Skeletal muscle satellite cell (primary cell): ENCODE measurements at regions not wholly inside any gene's neighbourhood (a gene's known extent, or its start where the extent isn't known, plus 50 kb on each side); places are given as distances from the start of the nearest gene placed in this dataset.

Experiments
- H3K27me3 ChIP-seq: 2 replicates; pipeline ENCODE4 v1.7.0; 2013; ENCODE audit warnings: low read length; ENCODE audit not compliant: control insufficient read depth, insufficient read depth
- H3K36me3 ChIP-seq: 2 replicates; pipeline ENCODE4 v1.7.0; 2013; ENCODE audit warnings: mild to moderate bottlenecking, control low read depth, low read length; ENCODE audit not compliant: insufficient read depth
- H3K4me1 ChIP-seq: 2 replicates; pipeline ENCODE4 v1.7.0; 2013; ENCODE audit warnings: low read length; ENCODE audit not compliant: control insufficient read depth, insufficient read depth
- H3K4me2 ChIP-seq: 2 replicates; pipeline ENCODE4 v1.7.0; 2013; ENCODE audit warnings: mild to moderate bottlenecking, low read length
- H3K4me3 ChIP-seq: 2 replicates; pipeline ENCODE4 v1.7.0; 2013; ENCODE audit warnings: low read length
- H3K9ac ChIP-seq: 2 replicates; pipeline ENCODE4 v1.7.0; 2013; ENCODE audit warnings: mild to moderate bottlenecking, low read depth, low read length, moderate library complexity
- H3K9me3 ChIP-seq: replicated peaks from 2 replicates; pipeline ENCODE4 v1.7.0; 2013; ENCODE audit warnings: mild to moderate bottlenecking, control low read depth, low read length

DNA sequence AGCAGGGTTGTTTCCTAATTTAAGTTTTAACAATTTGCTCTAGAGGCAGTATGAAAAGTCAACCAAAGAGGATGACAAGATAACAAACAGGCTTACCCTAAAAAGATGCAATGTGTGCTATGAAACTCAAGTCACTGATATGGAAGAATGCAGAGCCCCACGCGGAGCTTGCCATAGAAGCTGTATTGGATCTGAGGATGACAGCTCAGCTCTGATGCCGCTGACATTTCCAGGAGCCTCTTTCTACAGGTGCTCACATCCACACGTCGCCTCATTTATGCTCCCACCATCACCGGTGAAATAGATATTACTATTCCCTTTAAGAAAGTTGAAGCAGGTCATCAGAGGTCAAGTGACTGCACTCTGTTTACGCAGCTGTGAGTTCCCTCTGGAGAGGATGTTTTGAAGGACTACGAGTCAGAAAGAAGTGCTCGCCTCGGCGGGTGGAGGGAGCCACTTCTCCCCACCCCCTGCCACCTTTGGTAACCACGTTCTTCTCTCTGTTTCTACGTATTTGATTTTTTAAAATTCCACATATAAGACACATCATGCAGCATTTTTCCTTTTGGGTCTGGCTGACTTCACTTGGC is 275.4 kb downstream of the GLRX3 start:
- H3K27me3 ChIP-seq: no peaks in the 10 kb centered on the region
- no peak overlapping the region for H3K9ac ChIP-seq
- no peaks in the 10 kb centered on the region for H3K4me1 ChIP-seq
- H3K4me3 ChIP-seq: no peak overlapping the region
- peaks cover 12% of the 10 kb centered on the region for H3K9me3 ChIP-seq
- H3K4me2 ChIP-seq: no peak overlapping the region
- H3K36me3 ChIP-seq: no peaks in the 10 kb centered on the region

DNA sequence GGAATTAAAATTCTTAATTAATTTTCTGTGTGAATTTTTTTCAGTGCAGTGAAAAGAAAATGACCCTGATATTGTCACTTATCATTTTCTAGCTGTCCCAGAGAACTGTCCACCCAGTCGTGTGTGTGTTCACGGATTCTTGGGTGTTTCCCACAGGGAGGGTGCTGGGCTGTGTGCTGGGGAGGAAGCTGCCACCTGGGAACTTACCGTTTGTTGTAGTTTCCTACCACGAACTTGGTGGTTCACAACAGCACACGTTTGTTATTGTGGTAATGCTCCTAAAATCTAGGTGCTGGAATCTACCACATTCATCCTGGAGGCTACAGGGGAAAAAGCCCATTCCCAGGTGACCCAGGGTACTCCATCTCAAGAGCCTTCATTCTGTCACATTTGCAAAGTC is 276.1 kb downstream of the GLRX3 start:
- Histone ChIP-seq H3K36me3 (no peaks in the 10 kb centered on the region), H3K4me2 (no peak overlapping the region), H3K9me3 (peaks cover 12% of the 10 kb centered on the region), H3K27me3 (no peaks in the 10 kb centered on the region), H3K4me1 (no peaks in the 10 kb centered on the region), H3K9ac (no peak overlapping the region), H3K4me3 (no peak overlapping the region)

GRCh38 chr10:130416334-130417150 is 280.4 kb downstream of the GLRX3 start:
- Histone ChIP-seq H3K27me3 (no peaks in the 10 kb centered on the region), H3K9me3 (peaks cover 8% of the 10 kb centered on the region), H3K4me1 (no peaks in the 10 kb centered on the region), H3K4me2 (no peak overlapping the region), H3K4me3 (no peak overlapping the region), H3K9ac (no peak overlapping the region), H3K36me3 (no peaks in the 10 kb centered on the region)

DNA sequence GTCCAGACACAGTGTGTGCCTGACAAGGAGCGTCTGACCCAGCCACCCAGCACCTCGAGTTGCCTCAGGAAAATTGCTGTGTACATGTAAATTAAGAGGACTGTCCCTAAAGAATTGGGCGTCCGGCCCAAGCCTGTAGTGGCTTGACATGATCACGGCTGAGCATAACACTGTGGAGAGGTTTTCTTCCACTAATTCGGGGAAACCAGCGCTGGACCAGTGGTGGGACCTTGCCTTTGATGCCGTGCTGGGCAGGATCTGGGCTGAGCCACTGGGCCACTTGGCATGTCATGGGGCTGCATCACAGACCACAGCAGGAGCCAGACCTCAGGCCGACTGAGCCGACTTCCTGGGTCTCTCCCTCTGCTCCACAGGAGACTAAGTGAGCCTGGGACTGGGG is 282.5 kb downstream of the GLRX3 start:
- H3K4me3 ChIP-seq: no peak overlapping the region
- H3K9me3 ChIP-seq: peaks cover 8% of the 10 kb centered on the region
- no peaks in the 10 kb centered on the region for H3K27me3 ChIP-seq
- no peak overlapping the region for H3K9ac ChIP-seq
- no peaks in the 10 kb centered on the region for H3K36me3 ChIP-seq
- H3K4me1 ChIP-seq: no peaks in the 10 kb centered on the region
- no peak overlapping the region for H3K4me2 ChIP-seq

GRCh38 chr10:130421909-130422308 is 285.7 kb downstream of the GLRX3 start:
- Histone ChIP-seq H3K9me3 (peaks cover 19% of the 10 kb centered on the region), H3K36me3 (no peaks in the 10 kb centered on the region), H3K9ac (no peak overlapping the region), H3K4me3 (no peak overlapping the region), H3K27me3 (no peaks in the 10 kb centered on the region), H3K4me2 (no peak overlapping the region), H3K4me1 (no peaks in the 10 kb centered on the region)

- peaks cover 25% of the 10 kb centered on the region for H3K9me3 ChIP-seq
Observed at GRCh38 chr10:130422366-130423324, 286.5 kb downstream of the GLRX3 start.

DNA sequence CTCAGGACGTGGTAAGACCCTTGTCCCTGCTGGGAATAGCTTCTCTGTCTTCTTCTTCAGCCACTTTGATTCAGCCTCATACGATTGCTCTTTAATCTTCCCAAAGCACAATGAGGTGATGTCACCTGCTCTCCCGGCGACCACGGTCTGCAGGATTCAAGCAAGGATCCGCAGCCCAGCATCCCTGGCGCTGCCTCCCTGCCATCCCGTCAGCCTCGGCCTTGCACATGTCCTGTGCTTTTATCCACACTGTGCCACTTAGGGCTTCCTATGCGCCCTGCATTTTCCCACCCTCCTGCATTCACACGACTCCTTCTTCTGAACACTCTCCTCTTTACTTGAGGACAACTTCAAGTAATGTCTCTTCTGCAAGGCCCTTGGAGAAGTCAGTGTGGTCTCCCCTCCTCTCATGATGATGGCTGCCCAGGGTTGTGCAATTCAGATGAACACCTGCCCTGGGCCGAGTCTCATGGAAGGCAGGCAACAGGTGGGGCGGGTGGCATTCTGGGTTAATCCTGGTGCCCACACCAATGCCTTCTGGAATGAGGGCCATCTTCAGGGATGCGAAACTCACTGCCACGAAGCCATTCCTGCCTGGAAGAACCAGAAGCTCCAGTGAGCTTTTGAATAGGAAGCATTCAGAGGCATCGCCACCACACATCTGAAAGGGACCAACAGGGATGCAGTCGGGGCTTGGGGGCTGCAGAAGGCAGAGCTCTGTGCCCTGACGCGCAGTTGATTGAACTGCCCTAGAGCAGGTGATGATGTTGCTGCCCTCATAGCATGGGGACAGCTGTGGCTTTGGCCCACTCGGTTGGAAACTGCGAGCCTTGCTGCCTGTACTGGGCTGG is 287.5 kb downstream of the GLRX3 start:
- Histone ChIP-seq H3K4me3 (no peak overlapping the region), H3K4me1 (no peaks in the 10 kb centered on the region), H3K4me2 (no peak overlapping the region), H3K9ac (no peak overlapping the region), H3K9me3 (peaks cover 33% of the 10 kb centered on the region), H3K27me3 (no peaks in the 10 kb centered on the region), H3K36me3 (no peaks in the 10 kb centered on the region)

More at GRCh38 chr10:130422366-130423324, 286.5 kb downstream of the GLRX3 start:
- H3K4me3 ChIP-seq: no peak overlapping the region
- no peak overlapping the region for H3K9ac ChIP-seq
- H3K4me1 ChIP-seq: no peaks in the 10 kb centered on the region
- no peaks in the 10 kb centered on the region for H3K36me3 ChIP-seq
- no peak overlapping the region for H3K4me2 ChIP-seq
- no peaks in the 10 kb centered on the region for H3K27me3 ChIP-seq

GRCh38 chr10:130424418-130424817 is 288.2 kb downstream of the GLRX3 start:
- H3K4me3 ChIP-seq: no peak overlapping the region
- H3K4me1 ChIP-seq: no peaks in the 10 kb centered on the region
- no peak overlapping the region for H3K9ac ChIP-seq
- H3K9me3 ChIP-seq: peaks cover 33% of the 10 kb centered on the region
- no peak overlapping the region for H3K4me2 ChIP-seq
- H3K27me3 ChIP-seq: no peaks in the 10 kb centered on the region
- no peaks in the 10 kb centered on the region for H3K36me3 ChIP-seq

DNA sequence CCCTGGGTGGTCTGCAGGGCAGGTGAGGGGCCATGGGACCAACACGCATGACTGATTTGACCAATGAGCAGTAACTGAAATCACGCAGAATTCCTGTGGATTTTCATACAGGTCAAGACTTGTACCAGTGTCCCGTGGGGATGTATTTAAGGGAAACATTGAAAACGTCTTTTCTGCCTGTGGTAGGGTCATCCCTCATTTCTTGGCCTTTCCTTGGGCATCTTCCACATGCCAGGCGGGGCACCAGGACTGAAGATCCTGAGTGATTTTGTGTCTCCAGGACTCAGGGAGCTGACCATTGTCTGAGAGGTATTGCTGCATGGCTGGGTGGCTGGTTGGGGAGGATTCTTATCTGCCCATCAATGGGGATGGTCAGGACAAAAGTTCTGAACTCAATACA is 289.0 kb downstream of the GLRX3 start:
- Histone ChIP-seq H3K9me3 (peaks cover 37% of the 10 kb centered on the region), H3K9ac (no peak overlapping the region), H3K4me1 (no peaks in the 10 kb centered on the region), H3K4me2 (no peak overlapping the region), H3K27me3 (no peaks in the 10 kb centered on the region), H3K36me3 (no peaks in the 10 kb centered on the region), H3K4me3 (no peak overlapping the region)

GRCh38 chr10:130425881-130426435 is 289.8 kb downstream of the GLRX3 start:
- no peak overlapping the region for H3K9ac ChIP-seq
- no peaks in the 10 kb centered on the region for H3K4me1 ChIP-seq
- no peaks in the 10 kb centered on the region for H3K36me3 ChIP-seq
- H3K9me3 ChIP-seq: peaks cover 38% of the 10 kb centered on the region
- no peak overlapping the region for H3K4me2 ChIP-seq
- H3K27me3 ChIP-seq: no peaks in the 10 kb centered on the region
- no peak overlapping the region for H3K4me3 ChIP-seq
